ENCODE measurements at regions not wholly inside any gene's neighbourhood (a gene's known extent, or its start where the extent isn't known, plus 50 kb on each side); places are given as distances from the start of the nearest gene placed in this dataset.

DNA sequence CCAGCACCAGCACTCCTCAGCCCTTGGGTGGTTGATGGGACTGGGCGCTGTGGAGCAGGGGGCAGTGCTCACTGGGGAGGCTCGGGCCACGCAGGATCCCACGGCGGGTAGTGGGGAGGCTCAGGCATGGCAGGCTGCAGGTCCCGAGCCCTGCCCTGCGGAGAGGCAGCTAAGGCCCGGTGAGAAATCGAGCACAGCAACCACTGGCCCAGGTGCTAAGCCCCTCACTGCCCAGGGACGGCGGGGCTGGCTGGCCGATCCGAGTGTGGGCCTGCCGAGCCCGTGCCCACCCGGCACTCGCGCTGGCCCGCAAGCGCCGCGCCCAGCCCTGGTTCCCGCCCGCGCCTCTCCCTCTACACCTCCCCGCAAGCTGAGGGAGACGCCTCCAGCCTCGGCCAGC, 56.0 kb upstream of the ZNF195 start:
- TF ChIP-seq TRIM28 (IDR thresholded peaks at IDR 0.05; ENCODE audit: borderline replicate concordance, low read length): no peak
- no peak for TF ChIP-seq ZNF707 (tag by site-specific recombination; IDR thresholded peaks at IDR 0.05)
